CD4-positive, CD25-positive, alpha-beta regulatory T cell (primary cell): ENCODE measurements at regions not wholly inside any gene's neighbourhood (a gene's known extent, or its start where the extent isn't known, plus 50 kb on each side); places are given as distances from the start of the nearest gene placed in this dataset.

ENCODE experiments used
- ATAC-seq, 2 donors: fragments of 150-1000 bp; cut with Tn5 transposase; one replicate each; pipeline ENCODE4 v1.10.0; 2021; ENCODE audit warnings: low read depth in 2 of 2, moderate number of reproducible peaks in 2 of 2, moderate library complexity in 1 of 2
- DNase-seq, 3 donors: peaks; one replicate each; pipeline versions ENCODE4 v3.0.0 to v3.0.0-alpha.2; 2012 to 2022; ENCODE audit warnings: mixed read lengths in 1 of 3
- H3K27ac ChIP-seq: one replicate; pipeline ENCODE4 v1.7.0; 2013; ENCODE audit warnings: mild to moderate bottlenecking, low read length; ENCODE audit not compliant: insufficient read depth, poor library complexity, severe bottlenecking
- H3K27me3 ChIP-seq: one replicate; pipeline ENCODE4 v1.7.0; 2013; ENCODE audit warnings: low read length; ENCODE audit not compliant: control insufficient read depth, insufficient read depth
- H3K36me3 ChIP-seq: one replicate; pipeline ENCODE4 v1.7.0; 2013; ENCODE audit warnings: mild to moderate bottlenecking, low read length, moderate library complexity; ENCODE audit not compliant: control insufficient read depth, insufficient read depth
- H3K4me1 ChIP-seq: 2 replicates; pipeline ENCODE4 v1.7.0; 2013; ENCODE audit warnings: mild to moderate bottlenecking, low read length; ENCODE audit not compliant: insufficient read depth, control insufficient read depth, poor library complexity, severe bottlenecking
- H3K4me3 ChIP-seq: one replicate; pipeline ENCODE4 v1.7.0; 2013; ENCODE audit warnings: low read depth, mild to moderate bottlenecking, low read length, moderate library complexity
- H3K9me3 ChIP-seq, 2 experiments: 1 replicate in 1 of 2; 2 replicates in 1 of 2; pipeline ENCODE4 v1.7.0; 2013; ENCODE audit warnings: low read length in 2 of 2, mild to moderate bottlenecking in 1 of 2, moderate library complexity in 1 of 2; ENCODE audit not compliant: control insufficient read depth in 2 of 2
- H3K27ac Mint-ChIP-seq, 3 donors: one replicate each; pipeline ENCODE4 v1.8.0; 2020 to 2022; ENCODE audit warnings: mild to moderate bottlenecking in 3 of 3, mixed read lengths in 3 of 3, moderate library complexity in 2 of 3
- H3K27me3 Mint-ChIP-seq: one replicate; pipeline ENCODE4 v1.8.0; 2022; ENCODE audit warnings: mild to moderate bottlenecking, mixed read lengths
- H3K36me3 Mint-ChIP-seq: one replicate; pipeline ENCODE4 v1.8.0; 2020; ENCODE audit warnings: mixed read lengths
- H3K4me1 Mint-ChIP-seq, 4 donors: one replicate each; pipeline ENCODE4 v1.8.0; 2020 to 2022; ENCODE audit warnings: mixed read lengths in 4 of 4, mild to moderate bottlenecking in 1 of 4
- H3K4me3 Mint-ChIP-seq, 4 donors: one replicate each; pipeline ENCODE4 v1.8.0; 2020 to 2022; ENCODE audit warnings: mild to moderate bottlenecking in 4 of 4, mixed read lengths in 4 of 4, moderate library complexity in 3 of 4
- H3K9me3 Mint-ChIP-seq, 7 donors: one replicate each; pipeline ENCODE4 v1.8.0; 2020 to 2022; ENCODE audit warnings: mixed read lengths in 7 of 7, mild to moderate bottlenecking in 3 of 7, moderate library complexity in 2 of 7

DNA sequence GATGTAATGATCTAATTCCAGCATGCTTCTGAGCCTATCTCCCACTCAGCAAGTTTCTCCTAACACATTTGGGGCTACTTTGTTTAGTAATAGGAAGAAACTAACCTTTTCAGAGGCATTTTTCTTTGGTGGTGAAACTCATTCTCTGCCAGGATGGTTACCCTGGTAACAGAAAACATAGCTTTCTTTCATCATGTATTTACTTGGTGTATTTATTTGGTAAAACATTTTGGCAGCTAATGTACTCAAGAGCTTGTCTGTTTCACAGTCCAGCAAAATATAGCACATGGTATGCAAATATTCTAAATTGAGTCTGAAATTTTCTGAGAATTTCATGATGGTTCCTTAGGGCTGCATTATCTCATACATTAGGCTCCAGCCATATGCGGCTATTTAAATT is 100.0 kb downstream of the SLC35B3 start:
- Mint-ChIP-seq H3K27ac (no peak overlapping the region), H3K27me3 (no peaks in the 10 kb centered on the region), H3K4me3 (no peak overlapping the region), H3K9me3 (no peaks in the 10 kb centered on the region), H3K36me3 (no peaks in the 10 kb centered on the region), H3K4me1 (no peaks in the 10 kb centered on the region)
- Histone ChIP-seq H3K27ac (no peak overlapping the region), H3K9me3 (no peaks in the 10 kb centered on the region), H3K4me3 (no peak overlapping the region), H3K27me3 (no peaks in the 10 kb centered on the region), H3K36me3 (no peaks in the 10 kb centered on the region), H3K4me1 (no peaks in the 10 kb centered on the region)
- no peak for ATAC-seq
- DNase-seq, result no peak

DNA sequence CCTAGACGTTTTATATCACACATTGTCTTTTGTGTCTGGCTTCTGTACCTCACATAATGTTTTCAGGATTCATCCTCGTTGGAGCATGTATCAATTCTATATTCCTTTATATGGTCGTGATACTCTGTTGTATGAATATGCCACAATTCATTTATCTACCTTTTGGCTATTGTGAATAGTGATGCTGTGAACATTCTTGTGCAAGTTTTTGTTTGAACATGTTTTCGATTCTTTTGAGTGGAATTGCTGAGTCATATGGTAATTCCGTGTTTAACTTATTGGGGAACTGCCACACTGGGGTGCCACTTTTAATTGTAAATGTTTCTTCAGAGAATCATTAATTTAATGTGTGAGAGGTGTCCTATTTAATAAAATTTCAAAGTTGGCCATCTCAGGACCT is 101.2 kb downstream of the SLC35B3 start:
- H3K4me1 ChIP-seq, result no peaks in the 10 kb centered on the region
- no peak overlapping the region for H3K27ac ChIP-seq
- Mint-ChIP-seq H3K27me3 (no peaks in the 10 kb centered on the region), H3K4me1 (no peaks in the 10 kb centered on the region), H3K27ac (no peak overlapping the region), H3K9me3 (no peaks in the 10 kb centered on the region), H3K4me3 (no peak overlapping the region), H3K36me3 (no peaks in the 10 kb centered on the region)
- H3K36me3 ChIP-seq, result no peaks in the 10 kb centered on the region
- H3K9me3 ChIP-seq, result no peaks in the 10 kb centered on the region
- DNase-seq (no peak), ATAC-seq (no peak)
- no peak overlapping the region for H3K4me3 ChIP-seq
- H3K27me3 ChIP-seq, result no peaks in the 10 kb centered on the region

DNA sequence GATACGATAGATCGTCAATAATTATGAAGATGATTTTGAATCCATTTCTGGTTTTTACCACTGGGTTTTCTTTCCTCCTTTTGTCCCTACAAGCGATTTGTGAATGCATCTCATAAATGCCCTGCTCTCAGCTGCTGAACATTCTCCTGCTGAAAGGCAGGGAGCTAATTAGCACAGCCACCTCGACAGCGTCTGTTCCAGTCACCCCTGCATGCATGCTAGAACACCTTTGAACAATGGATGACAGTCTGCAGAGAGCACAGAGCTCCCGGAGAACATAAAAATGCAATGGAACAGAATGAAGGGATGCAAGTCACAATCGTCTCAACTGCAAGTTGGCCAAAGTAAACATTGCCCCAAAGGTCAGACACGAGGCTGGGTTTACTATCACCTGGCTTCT is 105.8 kb downstream of the SLC35B3 start:
- Mint-ChIP-seq H3K27me3 (no peaks in the 10 kb centered on the region), H3K9me3 (no peaks in the 10 kb centered on the region), H3K4me3 (no peak overlapping the region), H3K27ac (no peak overlapping the region), H3K4me1 (no peaks in the 10 kb centered on the region), H3K36me3 (no peaks in the 10 kb centered on the region)
- no peaks in the 10 kb centered on the region for H3K27me3 ChIP-seq
- DNase-seq, result no peak
- no peak for ATAC-seq
- H3K4me3 ChIP-seq, result no peak overlapping the region
- no peaks in the 10 kb centered on the region for H3K9me3 ChIP-seq
- no peaks in the 10 kb centered on the region for H3K4me1 ChIP-seq
- H3K36me3 ChIP-seq, result no peaks in the 10 kb centered on the region
- H3K27ac ChIP-seq, result no peak overlapping the region

DNA sequence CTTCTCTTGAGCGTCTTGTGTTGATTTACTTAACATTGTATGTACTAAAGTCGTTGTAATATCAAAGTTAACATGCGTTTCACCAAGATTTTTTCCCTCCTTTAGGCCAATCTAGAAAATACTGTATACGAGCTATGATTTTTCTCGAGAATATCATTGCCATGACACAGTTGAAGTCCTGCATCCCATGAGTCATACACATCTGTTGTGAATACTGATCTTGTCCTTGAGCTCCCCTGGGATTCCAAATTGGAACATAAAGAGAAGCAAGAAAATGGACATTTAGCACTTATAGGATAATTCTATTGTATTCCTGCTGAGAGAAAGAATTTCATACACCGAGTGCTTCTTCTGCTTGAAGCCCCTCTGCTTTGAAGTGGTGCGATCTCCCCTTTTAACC is 109.6 kb downstream of the SLC35B3 start:
- Mint-ChIP-seq H3K4me1 (no peaks in the 10 kb centered on the region), H3K27me3 (no peaks in the 10 kb centered on the region), H3K4me3 (no peak overlapping the region), H3K36me3 (no peaks in the 10 kb centered on the region), H3K9me3 (no peaks in the 10 kb centered on the region), H3K27ac (no peak overlapping the region)
- no peaks in the 10 kb centered on the region for H3K36me3 ChIP-seq
- DNase-seq (no peak), ATAC-seq (no peak)
- no peak overlapping the region for H3K4me3 ChIP-seq
- no peaks in the 10 kb centered on the region for H3K9me3 ChIP-seq
- no peak overlapping the region for H3K27ac ChIP-seq
- no peaks in the 10 kb centered on the region for H3K4me1 ChIP-seq
- no peaks in the 10 kb centered on the region for H3K27me3 ChIP-seq

DNA sequence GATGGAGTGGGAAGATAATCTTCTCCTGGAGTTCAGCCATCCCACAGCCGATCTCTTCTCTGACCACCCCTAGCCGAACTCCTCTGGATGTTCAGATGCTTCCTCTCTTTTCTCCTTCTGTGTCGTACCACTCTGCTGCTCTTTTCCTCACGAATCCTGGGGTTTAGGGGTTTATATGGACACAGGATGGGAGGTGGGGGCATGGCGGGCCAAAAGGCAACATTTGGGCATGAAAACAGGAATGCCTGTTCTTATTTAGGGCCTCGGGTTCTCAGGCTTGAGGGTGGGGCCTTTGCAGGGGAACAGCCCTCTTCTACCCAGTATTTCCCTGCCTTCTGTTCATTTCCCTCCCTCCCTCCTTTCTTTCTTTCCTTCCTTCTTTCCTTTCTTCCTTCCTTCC is 112.7 kb downstream of the SLC35B3 start:
- Histone ChIP-seq H3K27ac (no peak overlapping the region), H3K36me3 (no peaks in the 10 kb centered on the region), H3K4me3 (no peak overlapping the region), H3K27me3 (no peaks in the 10 kb centered on the region), H3K9me3 (no peaks in the 10 kb centered on the region), H3K4me1 (no peaks in the 10 kb centered on the region)
- no peaks in the 10 kb centered on the region for H3K27me3 Mint-ChIP-seq
- ATAC-seq, result no peak
- H3K36me3 Mint-ChIP-seq, result no peaks in the 10 kb centered on the region
- H3K9me3 Mint-ChIP-seq, result no peaks in the 10 kb centered on the region
- no peak for DNase-seq
- no peaks in the 10 kb centered on the region for H3K4me1 Mint-ChIP-seq
- H3K27ac Mint-ChIP-seq, result no peak overlapping the region
- H3K4me3 Mint-ChIP-seq, result no peak overlapping the region

DNA sequence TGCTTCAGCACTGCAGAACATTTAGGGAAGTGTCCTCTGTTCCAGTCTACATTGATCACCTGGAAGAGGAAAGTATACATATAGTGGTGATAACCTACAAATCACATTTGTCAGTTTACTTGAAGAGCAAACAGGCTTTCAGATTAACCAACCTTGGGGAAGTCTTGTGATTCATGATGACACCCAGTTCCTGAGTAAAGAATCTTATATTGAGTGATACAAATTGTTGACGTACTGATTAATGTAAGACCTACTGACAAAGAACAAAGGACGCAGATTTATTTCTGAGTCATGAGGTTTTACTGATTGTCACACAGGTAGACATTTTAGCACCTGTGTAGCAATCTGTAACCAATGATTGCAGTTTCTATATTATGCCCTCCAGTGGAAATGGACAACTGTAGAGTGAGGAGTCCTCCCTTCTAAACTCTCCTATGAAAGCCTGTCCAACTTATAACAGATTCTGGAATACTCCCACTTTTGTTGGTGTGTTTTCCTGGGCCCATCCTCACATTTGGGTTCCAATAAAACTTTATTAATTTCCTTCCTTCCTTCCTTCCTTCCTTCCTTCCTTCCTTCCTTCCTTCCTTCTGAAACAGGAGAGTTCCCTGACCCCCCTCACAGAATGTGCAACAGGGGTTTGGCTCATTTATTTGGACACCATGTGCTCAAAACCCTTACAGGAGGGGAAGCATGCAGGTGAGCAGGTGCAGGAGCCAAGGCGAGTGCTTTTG is 113.5 kb downstream of the SLC35B3 start:
- DNase-seq (no peak), ATAC-seq (no peak)
- Mint-ChIP-seq H3K27me3 (no peaks in the 10 kb centered on the region), H3K9me3 (no peaks in the 10 kb centered on the region), H3K36me3 (no peaks in the 10 kb centered on the region), H3K27ac (no peak overlapping the region), H3K4me1 (no peaks in the 10 kb centered on the region), H3K4me3 (no peak overlapping the region)
- no peak overlapping the region for H3K4me3 ChIP-seq
- no peaks in the 10 kb centered on the region for H3K4me1 ChIP-seq
- H3K27me3 ChIP-seq, result no peaks in the 10 kb centered on the region
- H3K36me3 ChIP-seq, result no peaks in the 10 kb centered on the region
- no peak overlapping the region for H3K27ac ChIP-seq
- H3K9me3 ChIP-seq, result no peaks in the 10 kb centered on the region

DNA sequence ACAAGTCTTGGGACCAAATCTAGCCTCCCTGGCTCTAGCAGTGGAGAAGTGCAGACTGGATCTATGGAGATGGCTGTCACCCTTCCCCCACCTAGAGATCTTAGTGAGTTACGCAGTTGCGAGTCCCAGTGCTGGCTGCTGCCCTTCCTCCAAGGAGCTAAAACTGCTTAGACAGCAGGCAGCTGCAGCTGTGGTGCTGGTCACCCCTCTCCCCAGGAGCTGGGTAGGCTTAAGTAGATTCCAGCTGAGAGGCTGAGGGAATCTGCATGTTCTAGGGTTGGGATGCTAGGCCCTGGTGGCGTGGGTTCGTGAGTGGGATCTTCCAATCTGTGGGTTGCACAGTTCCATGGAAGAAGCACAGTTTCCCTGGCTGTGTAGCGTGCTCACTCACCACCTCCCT is 120.2 kb downstream of the SLC35B3 start:
- Histone ChIP-seq H3K27ac (no peak overlapping the region), H3K36me3 (no peaks in the 10 kb centered on the region), H3K27me3 (no peaks in the 10 kb centered on the region), H3K9me3 (peaks cover 0 to 2% of the 10 kb centered on the region in 2 experiments), H3K4me1 (no peaks in the 10 kb centered on the region), H3K4me3 (no peak overlapping the region)
- Mint-ChIP-seq H3K9me3 (peaks cover 0 to 17% (median 8%) of the 10 kb centered on the region in 7 donors), H3K4me1 (no peaks in the 10 kb centered on the region), H3K4me3 (no peak overlapping the region), H3K27ac (no peak overlapping the region), H3K36me3 (no peaks in the 10 kb centered on the region), H3K27me3 (no peaks in the 10 kb centered on the region)
- no peak for DNase-seq
- ATAC-seq, result no peak

DNA sequence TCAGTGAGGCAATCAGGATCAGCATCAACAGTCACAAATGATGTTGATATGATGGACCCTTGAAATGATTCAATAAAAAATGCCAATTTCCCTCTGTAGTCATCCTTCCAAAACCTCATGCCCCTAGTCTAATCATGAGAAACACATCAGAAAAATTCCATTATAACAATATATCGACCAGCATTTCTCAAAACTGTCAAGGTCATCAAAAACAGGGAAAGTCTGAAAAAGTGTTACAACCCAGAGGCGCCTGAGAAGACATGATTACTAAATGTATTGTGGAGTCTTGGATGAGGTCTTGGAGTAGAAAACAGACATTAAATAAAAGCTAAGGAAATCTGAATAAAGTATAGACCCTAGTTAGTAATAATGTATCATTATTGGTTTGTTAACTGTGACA is 133.8 kb downstream of the SLC35B3 start:
- no peak for DNase-seq
- no peak overlapping the region for H3K4me3 Mint-ChIP-seq
- Histone ChIP-seq H3K4me1 (no peaks in the 10 kb centered on the region), H3K27ac (no peak overlapping the region), H3K4me3 (no peak overlapping the region), H3K9me3 (no peaks in the 10 kb centered on the region), H3K36me3 (no peaks in the 10 kb centered on the region), H3K27me3 (no peaks in the 10 kb centered on the region)
- no peaks in the 10 kb centered on the region for H3K36me3 Mint-ChIP-seq
- H3K27me3 Mint-ChIP-seq, result peaks cover 10% of the 10 kb centered on the region
- no peak overlapping the region for H3K27ac Mint-ChIP-seq
- ATAC-seq, result no peak
- peaks cover 0 to 8% (median 0%) of the 10 kb centered on the region in 7 donors for H3K9me3 Mint-ChIP-seq
- H3K4me1 Mint-ChIP-seq, result no peaks in the 10 kb centered on the region
